Astrocyte of the cerebellum (primary cell): ENCODE measurements at regions not wholly inside any gene's neighbourhood (a gene's known extent, or its start where the extent isn't known, plus 50 kb on each side); places are given as distances from the start of the nearest gene placed in this dataset.
"Not testable (repeated sequence)": the region's sequence is repeated elsewhere in the genome, so short reads cannot be mapped to it uniquely, and the experiment has no call there.

Experiments used
- DNase-seq: peaks from one replicate; pipeline ENCODE4 v3.0.0-alpha.2; 2011; ENCODE audit warnings: low read depth
- H3K4me3 ChIP-seq: 2 replicates; pipeline ENCODE4 v1.5.1; 2011; ENCODE audit warnings: mild to moderate bottlenecking, low read depth, low read length, moderate library complexity
- in situ Hi-C: cut with HindIII; loops from 2 replicates; pipeline ENCODE4 v1.10.0; 2017; ENCODE audit warnings: low sequenced_read_pairs
- TF ChIP-seq, protein P1 (sequence below): IDR thresholded peaks from 2 replicates; pipeline ENCODE4 v1.5.1; 2012; ENCODE audit warnings: low read length, low read depth, moderate library complexity, mild to moderate bottlenecking; ENCODE audit errors: missing control alignments

DNA sequence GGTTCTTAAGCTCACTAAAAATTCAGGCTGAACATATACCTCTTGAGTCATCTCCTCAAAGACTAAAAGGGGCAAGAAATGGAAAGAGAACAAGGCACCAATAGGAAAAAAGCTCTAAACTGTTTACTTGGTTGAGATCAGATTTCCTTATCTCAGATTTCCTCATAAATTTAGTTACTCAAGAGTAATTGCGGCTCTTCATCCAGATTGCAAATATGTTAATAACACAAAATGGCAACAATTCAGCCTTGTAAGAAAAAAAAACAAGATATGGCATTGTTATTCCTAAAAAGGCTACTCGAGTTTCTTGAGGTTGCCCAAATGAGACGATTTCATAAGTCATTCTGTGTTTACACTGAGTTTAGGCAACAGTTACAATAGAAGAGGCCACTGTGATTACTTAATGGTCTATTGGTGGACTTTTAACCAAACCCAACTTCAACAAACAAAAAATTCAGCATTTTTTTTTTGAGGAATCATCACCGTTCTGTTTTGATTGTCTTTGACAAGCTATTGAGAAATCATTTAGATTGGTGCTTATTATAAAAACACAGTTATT is 97.9 kb upstream of the PDHA1 start:
- H3K4me3 ChIP-seq, result no peak overlapping the region
- TF ChIP-seq, protein P1, sequence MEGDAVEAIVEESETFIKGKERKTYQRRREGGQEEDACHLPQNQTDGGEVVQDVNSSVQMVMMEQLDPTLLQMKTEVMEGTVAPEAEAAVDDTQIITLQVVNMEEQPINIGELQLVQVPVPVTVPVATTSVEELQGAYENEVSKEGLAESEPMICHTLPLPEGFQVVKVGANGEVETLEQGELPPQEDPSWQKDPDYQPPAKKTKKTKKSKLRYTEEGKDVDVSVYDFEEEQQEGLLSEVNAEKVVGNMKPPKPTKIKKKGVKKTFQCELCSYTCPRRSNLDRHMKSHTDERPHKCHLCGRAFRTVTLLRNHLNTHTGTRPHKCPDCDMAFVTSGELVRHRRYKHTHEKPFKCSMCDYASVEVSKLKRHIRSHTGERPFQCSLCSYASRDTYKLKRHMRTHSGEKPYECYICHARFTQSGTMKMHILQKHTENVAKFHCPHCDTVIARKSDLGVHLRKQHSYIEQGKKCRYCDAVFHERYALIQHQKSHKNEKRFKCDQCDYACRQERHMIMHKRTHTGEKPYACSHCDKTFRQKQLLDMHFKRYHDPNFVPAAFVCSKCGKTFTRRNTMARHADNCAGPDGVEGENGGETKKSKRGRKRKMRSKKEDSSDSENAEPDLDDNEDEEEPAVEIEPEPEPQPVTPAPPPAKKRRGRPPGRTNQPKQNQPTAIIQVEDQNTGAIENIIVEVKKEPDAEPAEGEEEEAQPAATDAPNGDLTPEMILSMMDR, result no peak
- no peak for DNase-seq
- in situ Hi-C loops, result loop anchor here (5.0 kb wide), 1 partner anchor 43 kb away; no protein-coding TSS in a partner anchor

DNA sequence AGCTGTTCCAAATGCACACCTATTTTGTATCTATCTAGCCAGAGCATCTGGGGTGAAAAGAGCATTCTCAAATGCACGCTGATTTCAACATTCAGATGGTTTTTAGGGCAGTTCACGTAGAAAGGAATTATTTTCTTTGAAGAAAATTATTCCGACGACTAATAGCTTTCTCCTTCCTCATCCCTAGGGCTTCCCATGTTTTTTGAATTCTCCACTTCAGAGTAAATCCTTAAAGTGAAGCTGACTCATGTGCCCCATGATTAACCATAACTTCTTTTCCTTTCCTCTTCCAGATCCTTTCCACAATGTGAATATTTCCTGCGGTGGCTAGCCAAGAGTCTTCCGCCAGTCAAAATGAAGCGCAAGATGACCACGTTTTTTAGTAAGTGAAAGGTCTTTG is 86.7 kb upstream of the PDHA1 start:
- no peak for DNase-seq
- H3K4me3 ChIP-seq, result no peak overlapping the region
- TF ChIP-seq, protein P1, result no peak
- in situ Hi-C loops, result no loop called here

DNA sequence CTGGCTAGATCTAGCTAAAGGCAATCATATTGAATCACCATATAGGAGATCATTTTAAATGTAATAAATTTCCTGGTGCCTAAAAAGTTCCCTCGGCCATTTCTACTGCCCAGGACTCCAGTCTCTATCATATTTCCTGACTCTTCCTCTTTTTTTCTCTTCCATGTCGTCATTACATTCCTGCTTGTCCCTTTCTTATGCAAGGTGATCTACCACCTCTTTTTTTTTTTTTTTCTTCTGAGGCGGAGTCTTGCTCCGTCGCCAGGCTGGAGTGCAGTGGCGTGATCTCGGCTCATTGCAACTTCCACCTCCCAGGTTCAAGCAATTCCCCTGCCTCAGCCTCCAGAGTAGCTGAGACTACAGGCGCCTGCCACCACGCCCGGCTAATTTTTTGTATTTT is 82.7 kb upstream of the PDHA1 start:
- DNase-seq, H3K4me3 ChIP-seq, in situ Hi-C loops: not testable (repeated sequence)

DNA sequence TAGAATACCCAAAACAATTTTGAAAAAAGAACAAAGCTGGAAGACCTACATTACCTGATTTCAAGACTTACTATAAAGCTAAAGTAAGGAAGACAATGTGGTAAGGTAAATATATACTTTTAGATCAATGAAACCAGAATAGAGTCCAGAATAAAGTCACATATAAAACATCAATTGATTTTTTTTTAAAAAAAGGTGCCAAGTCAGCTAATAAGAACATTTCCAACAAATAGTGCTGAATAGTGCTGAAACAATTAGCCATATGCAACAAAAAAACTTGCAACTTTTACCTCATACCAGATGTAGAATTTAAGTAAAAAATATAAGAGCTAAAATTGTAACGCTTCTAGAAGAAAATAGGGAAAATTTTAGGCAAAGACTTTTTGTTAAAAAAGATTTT is 73.0 kb upstream of the PDHA1 start:
- TF ChIP-seq, protein P1, result no peak
- H3K4me3 ChIP-seq, result no peak overlapping the region
- in situ Hi-C loops, result no loop called here
- no peak for DNase-seq

DNA sequence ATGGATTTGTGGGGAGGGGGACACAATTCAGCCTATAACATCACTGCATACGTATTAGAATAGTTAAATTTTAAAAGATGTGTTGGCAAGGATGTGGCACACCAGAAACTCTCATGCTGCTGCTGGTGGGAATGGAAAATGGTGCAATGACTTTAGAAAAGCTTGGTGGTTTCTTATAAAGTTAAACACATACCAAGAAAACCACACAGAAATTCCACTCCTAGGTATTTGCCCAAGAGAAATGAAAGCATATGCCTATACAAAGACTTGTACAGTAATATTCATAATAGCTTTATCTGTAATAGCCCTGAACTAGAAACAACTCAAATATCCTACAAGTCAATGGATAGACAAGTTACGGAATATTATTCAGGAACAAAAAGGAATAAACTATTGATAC is 71.3 kb upstream of the PDHA1 start:
- peak; percentile 18 for DNase-seq
- in situ Hi-C loops, result no loop called here
- TF ChIP-seq, protein P1, result no peak
- H3K4me3 ChIP-seq, result no peak overlapping the region

DNA sequence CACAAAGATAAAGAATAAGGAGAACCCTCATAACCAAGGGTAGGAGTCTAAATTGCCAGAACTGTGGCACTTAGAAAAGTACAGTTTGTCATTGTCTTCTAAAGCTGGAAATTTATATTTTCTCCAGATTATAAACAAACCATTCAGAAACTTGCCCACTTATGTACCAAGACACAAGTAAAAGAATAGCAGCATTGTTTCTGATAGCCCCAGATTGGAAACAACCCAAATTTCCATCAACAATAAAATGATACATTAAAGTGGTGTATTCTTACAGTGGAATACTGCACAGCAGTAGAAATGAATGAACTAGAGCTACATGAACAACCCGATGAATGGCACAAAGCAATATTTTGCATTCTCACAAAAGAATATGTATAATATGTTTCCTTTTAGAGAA is 63.1 kb upstream of the PDHA1 start:
- H3K4me3 ChIP-seq, result no peak overlapping the region
- TF ChIP-seq, protein P1, result no peak
- in situ Hi-C loops, result no loop called here
- no peak for DNase-seq

DNA sequence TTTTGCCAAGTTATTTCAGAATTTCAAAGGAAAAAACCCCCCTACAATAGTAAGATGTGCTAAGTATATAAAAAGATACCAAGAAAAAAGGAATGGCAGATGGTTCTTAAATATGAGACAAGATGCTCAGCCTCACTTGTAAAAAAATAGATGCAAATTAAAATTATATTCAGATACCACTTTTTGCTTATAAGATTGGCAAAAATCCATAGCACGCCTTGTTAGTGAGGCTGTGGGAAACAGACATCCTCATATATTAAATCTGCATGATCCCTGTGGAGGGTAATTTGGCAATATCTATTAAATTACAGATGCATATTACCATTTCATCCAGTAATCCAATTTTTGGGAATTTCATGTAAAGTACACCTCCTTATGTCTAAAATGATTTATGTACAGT is 62.5 kb upstream of the PDHA1 start:
- no peak for DNase-seq
- H3K4me3 ChIP-seq, result no peak overlapping the region
- in situ Hi-C loops, result no loop called here
- TF ChIP-seq, protein P1, result no peak
